ENCODE measurements at regions not wholly inside any gene's neighbourhood (a gene's known extent, or its start where the extent isn't known, plus 50 kb on each side); places are given as distances from the start of the nearest gene placed in this dataset.

DNA sequence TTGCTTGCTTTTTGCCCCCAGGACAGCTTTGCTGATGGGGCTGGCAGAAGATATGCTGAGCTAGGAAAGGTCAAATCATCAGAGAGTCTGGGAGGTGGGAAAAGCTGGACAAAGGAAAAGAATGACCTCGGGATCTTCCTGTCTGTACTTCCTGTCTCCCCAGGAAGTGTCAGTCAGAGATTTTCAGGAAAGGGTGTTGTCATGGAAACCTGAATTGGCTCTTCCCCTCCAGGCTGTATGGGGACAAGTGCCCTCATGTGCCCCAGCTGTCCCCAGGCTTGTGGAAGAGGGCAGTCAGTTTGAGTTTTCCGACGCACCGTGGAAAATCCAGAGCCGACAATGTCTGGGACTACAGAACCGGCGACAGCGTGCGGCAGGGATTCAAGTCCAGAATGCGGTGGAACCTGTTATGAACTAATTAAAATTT, 122.7 kb upstream of the ZFHX3 start:
- Histone ChIP-seq H3K4me3 (ENCODE audit: extremely low read depth in 1 of 4, insufficient read depth in 2 of 4, low read depth in 3 of 4, low read length in 4 of 4) (no peak overlapping the region), H3K23me2 (ENCODE audit: low read depth, low read length) (no peaks in the 10 kb centered on the region), H2BK12ac (ENCODE audit: low read depth, low read length) (no peak overlapping the region), H3K27me3 (replicated peaks in 1 of 4; ENCODE audit: control insufficient read depth in 3 of 4, extremely low read depth in 1 of 4, insufficient read depth in 3 of 4, low read length in 3 of 4) (no peaks in the 10 kb centered on the region), H3K4ac (replicated peaks; ENCODE audit: insufficient read length, low read depth, low read length) (no peak overlapping the region), H3K56ac (replicated peaks; ENCODE audit: insufficient read length, low read depth, low read length) (no peak overlapping the region), H4K5ac (ENCODE audit: insufficient read length, low read depth, low read length) (no peak overlapping the region), H3K79me1 (ENCODE audit: low read depth, low read length) (no peaks in the 10 kb centered on the region), H3K18ac (ENCODE audit: extremely low read depth, low read length) (no peak overlapping the region), H4K91ac (replicated peaks; ENCODE audit: insufficient read length, low read length) (no peak overlapping the region), H3K9me3 (ENCODE audit: insufficient read depth in 2 of 2, low read depth in 1 of 2, low read length in 1 of 2) (no peaks in the 10 kb centered on the region), H3K23ac (ENCODE audit: insufficient read length) (no peak overlapping the region), H3K14ac (ENCODE audit: insufficient read length) (no peak overlapping the region), H3K9ac (replicated peaks in 1 of 4; ENCODE audit: extremely low read depth in 1 of 4, low read depth in 3 of 4, low read length in 3 of 4) (no peak overlapping the region), H3K36me3 (ENCODE audit: control insufficient read depth in 2 of 4, insufficient read depth in 4 of 4, low read length in 3 of 4) (no peaks in the 10 kb centered on the region), H2BK120ac (replicated peaks; ENCODE audit: low read depth, low read length) (no peak overlapping the region), H2BK20ac (ENCODE audit: low read length) (no peak overlapping the region; the same call in 1 of the 2 replicates), H2AK5ac (ENCODE audit: low read depth, low read length) (no peak overlapping the region), H3K4me1 (replicated peaks in 1 of 4; ENCODE audit: control insufficient read depth in 3 of 4, insufficient read depth in 4 of 4, low read length in 3 of 4) (peaks cover 10 to 16% (median 13%) of the 10 kb centered on the region in 4 experiments), H3K4me2 (ENCODE audit: insufficient read depth in 1 of 2, low read depth in 2 of 2, low read length in 2 of 2) (no peak overlapping the region), H3K27ac (ENCODE audit: low read depth, low read length) (no peak overlapping the region), H4K20me1 (replicated peaks in 1 of 2; ENCODE audit: control insufficient read depth in 1 of 2, insufficient read depth in 2 of 2, low read length in 2 of 2) (no peaks in the 10 kb centered on the region), H3K79me2 (ENCODE audit: control insufficient read depth in 1 of 2, insufficient read depth in 2 of 2, low read length in 2 of 2) (no peaks in the 10 kb centered on the region), H2BK15ac (ENCODE audit: low read length) (no peak overlapping the region), H4K8ac (ENCODE audit: extremely low read depth, insufficient read depth, low read length) (no peak overlapping the region), H2BK5ac (ENCODE audit: low read depth, low read length) (no peak overlapping the region; the same call in 1 of the 2 replicates), H2AFZ (ENCODE audit: low read length) (0 out of 2 replicates have a peak overlapping the region, but pooled peaks have one; percentile 26)
- WGBS, 2 experiments (ENCODE audit: extremely low coverage in 1 of 2, insufficient coverage in 1 of 2, insufficient read length in 1 of 2, insufficient replicate concordance in 2 of 2, low coverage in 1 of 2, low lambda C conversion rate in 2 of 2, missing lambda C conversion rate in 1 of 2): 96% methylated on average over 10 of the region's 10 CpGs; no CpG with 5 or more reads in 1 of the 2 experiments
- no peak for FAIRE-seq
- no peak for DNase-seq (ENCODE audit: low read depth in 1 of 2, low spot score in 2 of 2)
- POLR2A ChIA-PET (ENCODE audit: partially characterized antibody): interaction anchor here (0.7 kb wide), 1 partner anchor 103 kb away, joined by 5 read pairs; no protein-coding TSS in a partner anchor
- CTCF ChIA-PET (ENCODE audit: partially characterized antibody): interaction anchor here (0.9 to 2.0 kb wide), 2 partner anchors 8 to 314 kb away, joined by 3 to 8 read pairs; no protein-coding TSS in a partner anchor
- TF ChIP-seq CTCF (IDR thresholded peaks at IDR 0.05; ENCODE audit: control extremely low read depth in 1 of 3, insufficient read depth in 1 of 3, low read depth in 1 of 3, low read length in 3 of 3): no peak

Measured in H1 (cell line).